NT2/D1 (cell line): ENCODE measurements at regions not wholly inside any gene's neighbourhood (a gene's known extent, or its start where the extent isn't known, plus 50 kb on each side); places are given as distances from the start of the nearest gene placed in this dataset.

ENCODE experiments used
- DNase-seq: peaks from one replicate; pipeline ENCODE4 v3.0.0-alpha.2; 2011; ENCODE audit warnings: low read depth, low spot score
- H3K27me3 ChIP-seq: 2 replicates; pipeline ENCODE4 v1.6.0; 2011; ENCODE audit warnings: mild to moderate bottlenecking; ENCODE audit not compliant: insufficient read length, insufficient read depth
- H3K36me3 ChIP-seq: 2 replicates; pipeline ENCODE4 v1.6.1; 2011; ENCODE audit warnings: mild to moderate bottlenecking, low read length, mixed read lengths; ENCODE audit not compliant: insufficient read depth, insufficient read length
- H3K4me1 ChIP-seq: 2 replicates; pipeline ENCODE4 v1.5.1; 2011; ENCODE audit not compliant: insufficient read depth, insufficient read length
- H3K4me3 ChIP-seq: 2 replicates; pipeline ENCODE4 v1.5.1; 2011; ENCODE audit warnings: low read depth; ENCODE audit not compliant: insufficient read length
- H3K9ac ChIP-seq: 2 replicates; pipeline ENCODE4 v1.6.0; 2011; ENCODE audit warnings: low read depth; ENCODE audit not compliant: insufficient read length
- H3K9me3 ChIP-seq: 2 replicates; pipeline ENCODE4 v1.5.1; 2011; ENCODE audit warnings: mild to moderate bottlenecking, low read length; ENCODE audit not compliant: insufficient read depth
- SUZ12 ChIP-seq: IDR thresholded peaks from 2 replicates; pipeline ENCODE4 v1.6.1; 2011; ENCODE audit not compliant: insufficient read length, insufficient read depth; ENCODE audit errors: extremely low read depth
- YY1 ChIP-seq: IDR thresholded peaks from 2 replicates; pipeline ENCODE4 v1.6.1; 2011; ENCODE audit not compliant: insufficient read length, insufficient read depth
- ZNF274 ChIP-seq: IDR thresholded peaks from 2 replicates; pipeline ENCODE4 v1.6.1; 2011; ENCODE audit warnings: mild to moderate bottlenecking, low read depth, low read length

GRCh38 chr10:131731780-131732630 lies 168.8 kb upstream of the PPP2R2D start:
- no peak for DNase-seq
- no peak overlapping the region for H3K4me3 ChIP-seq
- H3K36me3 ChIP-seq, result no peaks in the 10 kb centered on the region
- H3K9ac ChIP-seq, result no peak overlapping the region
- no peak for TF ChIP-seq YY1
- no peak for TF ChIP-seq ZNF274
- TF ChIP-seq SUZ12, result no peak
- peaks cover 7% of the 10 kb centered on the region for H3K4me1 ChIP-seq
- H3K27me3 ChIP-seq, result peaks cover 13% of the 10 kb centered on the region
- H3K9me3 ChIP-seq, result peaks cover 4% of the 10 kb centered on the region; the same call in 1 of the 2 replicates

- Histone ChIP-seq H3K9me3 (peaks cover 4% of the 10 kb centered on the region; the same call in 1 of the 2 replicates), H3K4me3 (no peak overlapping the region), H3K36me3 (no peaks in the 10 kb centered on the region), H3K9ac (no peak overlapping the region), H3K4me1 (peaks cover 6% of the 10 kb centered on the region), H3K27me3 (peaks cover 6% of the 10 kb centered on the region)
- no peak for DNase-seq
- TF ChIP-seq YY1, result no peak
- TF ChIP-seq ZNF274, result no peak
- TF ChIP-seq SUZ12, result no peak
Observed at GRCh38 chr10:131732631-131733127, 168.1 kb upstream of the PPP2R2D start.

GRCh38 chr10:131733596-131733995 lies 167.2 kb upstream of the PPP2R2D start:
- TF ChIP-seq YY1 (no peak), SUZ12 (no peak), ZNF274 (no peak)
- no peaks in the 10 kb centered on the region for H3K27me3 ChIP-seq
- peaks cover 6% of the 10 kb centered on the region for H3K4me1 ChIP-seq
- no peak overlapping the region for H3K9ac ChIP-seq
- no peak for DNase-seq
- peaks cover 4% of the 10 kb centered on the region; the same call in 1 of the 2 replicates for H3K9me3 ChIP-seq
- H3K4me3 ChIP-seq, result no peak overlapping the region
- no peaks in the 10 kb centered on the region for H3K36me3 ChIP-seq

- TF ChIP-seq ZNF274, result no peak
- H3K9ac ChIP-seq, result no peak overlapping the region
- H3K9me3 ChIP-seq, result peaks cover 4% of the 10 kb centered on the region; the same call in 1 of the 2 replicates
- no peaks in the 10 kb centered on the region for H3K36me3 ChIP-seq
- peaks cover 2% of the 10 kb centered on the region for H3K4me1 ChIP-seq
- H3K4me3 ChIP-seq, result no peak overlapping the region
- DNase-seq, result no peak
- no peaks in the 10 kb centered on the region for H3K27me3 ChIP-seq
Observed at GRCh38 chr10:131735577-131735976, 165.2 kb upstream of the PPP2R2D start.

GRCh38 chr10:131736321-131736980 lies 164.4 kb upstream of the PPP2R2D start:
- no peak overlapping the region for H3K4me3 ChIP-seq
- H3K9me3 ChIP-seq, result peaks cover 4% of the 10 kb centered on the region; the same call in 1 of the 2 replicates
- H3K9ac ChIP-seq, result no peak overlapping the region
- no peaks in the 10 kb centered on the region for H3K27me3 ChIP-seq
- peaks cover 2% of the 10 kb centered on the region for H3K4me1 ChIP-seq
- no peak for DNase-seq
- H3K36me3 ChIP-seq, result no peaks in the 10 kb centered on the region
- TF ChIP-seq YY1, result no peak
- TF ChIP-seq SUZ12, result no peak
- no peak for TF ChIP-seq ZNF274

- H3K9me3 ChIP-seq, result no peaks in the 10 kb centered on the region; the same call in 1 of the 2 replicates
- no peaks in the 10 kb centered on the region for H3K36me3 ChIP-seq
- no peaks in the 10 kb centered on the region for H3K27me3 ChIP-seq
- H3K9ac ChIP-seq, result no peak overlapping the region
- no peak for DNase-seq
- peaks cover 2% of the 10 kb centered on the region for H3K4me1 ChIP-seq
- H3K4me3 ChIP-seq, result no peak overlapping the region
- TF ChIP-seq YY1, result no peak
- no peak for TF ChIP-seq SUZ12
- no peak for TF ChIP-seq ZNF274
Observed at GRCh38 chr10:131737543-131738395, 163.0 kb upstream of the PPP2R2D start.

- peaks cover 6% of the 10 kb centered on the region for H3K4me1 ChIP-seq
- no peak for DNase-seq
- no peak overlapping the region for H3K4me3 ChIP-seq
- no peaks in the 10 kb centered on the region for H3K27me3 ChIP-seq
- H3K36me3 ChIP-seq, result no peaks in the 10 kb centered on the region
- no peak for TF ChIP-seq ZNF274
- TF ChIP-seq SUZ12, result no peak
- TF ChIP-seq YY1, result no peak
- no peaks in the 10 kb centered on the region for H3K9me3 ChIP-seq
- no peak overlapping the region for H3K9ac ChIP-seq
Observed at GRCh38 chr10:131738396-131738735, 162.4 kb upstream of the PPP2R2D start.
